GM19025 (cell line): ENCODE measurements at regions not wholly inside any gene's neighbourhood (a gene's known extent, or its start where the extent isn't known, plus 50 kb on each side); places are given as distances from the start of the nearest gene placed in this dataset.

Source experiments
- ATAC-seq: cut with Tn5 transposase; IDR thresholded peaks from one replicate; pipeline ENCODE4 v1.9.1; 2021; ENCODE audit warnings: mild to moderate bottlenecking, low read depth, moderate library complexity; ENCODE audit not compliant: unreplicated experiment

DNA sequence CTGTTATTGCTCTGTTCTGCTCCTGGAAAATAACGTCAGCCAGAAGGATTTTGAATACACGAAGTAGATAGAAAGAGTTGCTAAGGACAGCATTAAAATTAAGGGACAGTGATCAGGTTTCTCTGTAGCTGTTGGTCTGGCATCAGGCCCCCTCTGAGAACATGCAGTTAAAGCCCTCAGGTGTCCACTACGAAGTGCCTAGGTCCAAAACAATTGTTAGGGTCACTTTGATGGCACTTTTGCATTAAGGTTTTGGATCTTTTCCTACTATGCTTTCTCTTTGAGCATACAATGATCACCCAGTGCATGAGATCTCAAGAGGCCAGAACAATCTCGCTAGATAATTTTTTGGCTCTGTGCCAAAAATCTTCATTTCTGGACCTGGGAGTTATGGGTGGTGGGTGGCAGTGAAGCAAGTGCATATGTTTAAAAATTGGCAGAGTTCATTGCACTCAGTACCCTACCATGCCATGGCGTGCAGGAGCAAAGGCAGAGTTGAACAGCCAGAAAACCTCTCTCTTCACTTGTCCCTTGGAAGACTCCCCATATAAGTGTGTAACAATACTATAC lies 797.6 kb downstream of the ROBO2 start:
- no peak for ATAC-seq

- no peak for ATAC-seq
Observed at GRCh38 chr3:77859156-77859555, 819.3 kb downstream of the ROBO2 start.

GRCh38 chr3:77868725-77869124 lies 828.8 kb downstream of the ROBO2 start:
- no peak for ATAC-seq

- ATAC-seq: no peak
Observed at GRCh38 chr3:77869423-77869822, 829.5 kb downstream of the ROBO2 start.

DNA sequence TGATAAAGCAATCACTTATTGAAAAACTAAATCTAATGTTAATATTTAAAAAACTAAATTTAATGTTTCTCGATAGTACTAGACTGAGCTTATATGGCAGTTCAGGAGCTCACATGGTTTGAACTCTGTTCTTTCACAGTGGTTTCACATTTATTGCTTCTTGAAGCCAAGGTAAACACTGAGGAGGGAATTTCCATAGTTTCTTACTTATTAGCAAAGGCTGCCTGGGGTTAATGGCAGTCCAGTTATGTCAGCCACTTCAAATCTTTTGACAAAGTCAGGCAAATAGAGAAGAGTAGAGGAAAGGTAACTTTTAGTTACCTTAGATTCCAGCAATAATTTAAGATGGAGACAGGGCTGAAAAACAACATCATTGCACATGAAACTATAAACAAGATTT lies 831.5 kb downstream of the ROBO2 start:
- ATAC-seq: no peak

DNA sequence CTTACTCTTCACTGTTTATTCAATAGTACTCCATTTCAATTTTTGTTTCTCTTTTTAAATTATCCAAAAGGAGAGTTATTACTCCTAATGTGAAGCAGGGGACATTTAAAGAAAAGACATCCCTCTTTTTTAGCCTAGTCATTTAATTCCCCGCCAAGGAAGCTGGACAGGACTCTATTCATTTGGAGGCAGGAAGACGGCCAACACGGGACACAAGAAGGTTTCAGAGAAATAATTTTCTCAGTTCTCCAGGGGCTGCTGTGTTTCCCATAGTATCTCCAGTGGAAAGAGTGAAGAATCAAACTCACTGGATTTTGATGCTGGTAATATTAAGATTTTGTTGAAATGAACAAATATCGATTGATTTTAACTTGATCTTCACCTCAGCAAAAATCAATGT lies 833.7 kb downstream of the ROBO2 start:
- ATAC-seq: no peak

- no peak for ATAC-seq
Observed at GRCh38 chr3:77885381-77885780, 845.5 kb downstream of the ROBO2 start.

GRCh38 chr3:77887611-77888010 lies 847.7 kb downstream of the ROBO2 start:
- ATAC-seq: no peak

DNA sequence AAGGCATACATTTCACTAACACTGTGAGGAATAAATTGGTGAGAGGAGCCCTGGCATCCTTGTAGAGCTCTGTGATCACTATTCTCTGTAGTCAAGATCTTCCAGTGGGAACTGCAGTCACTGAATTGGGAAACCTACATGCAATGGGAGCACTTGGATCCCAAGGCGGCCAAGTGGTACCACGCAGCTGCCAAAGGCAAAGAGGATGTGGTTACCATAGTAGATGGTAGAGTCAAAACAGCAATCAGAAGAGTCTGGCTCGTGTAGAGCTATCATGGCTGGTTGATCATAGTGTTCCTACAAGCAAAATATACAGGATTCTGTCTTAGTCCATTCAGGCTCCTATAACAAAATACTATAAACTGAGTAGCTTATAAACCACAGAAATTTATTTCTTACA lies 849.7 kb downstream of the ROBO2 start:
- no peak for ATAC-seq

- ATAC-seq: no peak
Observed at GRCh38 chr3:77898621-77899020, 858.7 kb downstream of the ROBO2 start.

- no peak for ATAC-seq
Observed at GRCh38 chr3:77902675-77903074, 862.8 kb downstream of the ROBO2 start.

DNA sequence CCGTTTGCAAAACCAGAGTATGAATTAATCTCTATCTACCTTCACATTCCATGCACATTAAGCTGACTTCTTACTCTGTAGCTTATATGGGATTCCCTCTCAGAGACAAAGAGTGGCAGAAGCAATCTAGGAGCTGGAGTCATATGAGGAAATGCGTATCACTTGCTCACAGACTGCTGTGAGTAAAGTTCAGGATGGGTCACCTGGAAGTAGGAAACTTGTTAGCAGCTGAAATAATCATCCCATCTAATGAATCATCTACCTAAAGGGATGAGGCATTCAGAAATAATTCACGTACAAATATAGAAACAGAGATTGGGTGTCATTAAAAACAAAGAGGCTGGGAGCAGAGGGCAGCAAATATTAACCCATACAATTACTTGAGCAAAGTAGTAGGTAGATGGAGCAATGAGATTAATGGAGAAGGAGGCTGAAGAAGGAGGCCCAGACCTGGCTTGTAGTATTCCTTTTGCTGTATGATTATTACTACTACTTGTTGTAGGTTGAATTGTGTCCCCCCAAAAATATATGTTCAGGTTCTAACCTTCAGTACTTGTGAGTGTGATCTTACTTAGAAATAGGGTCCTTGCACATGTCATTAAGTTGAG lies 866.3 kb downstream of the ROBO2 start:
- ATAC-seq: no peak

- ATAC-seq: no peak
Observed at GRCh38 chr3:77913524-77914174, 873.8 kb downstream of the ROBO2 start.

DNA sequence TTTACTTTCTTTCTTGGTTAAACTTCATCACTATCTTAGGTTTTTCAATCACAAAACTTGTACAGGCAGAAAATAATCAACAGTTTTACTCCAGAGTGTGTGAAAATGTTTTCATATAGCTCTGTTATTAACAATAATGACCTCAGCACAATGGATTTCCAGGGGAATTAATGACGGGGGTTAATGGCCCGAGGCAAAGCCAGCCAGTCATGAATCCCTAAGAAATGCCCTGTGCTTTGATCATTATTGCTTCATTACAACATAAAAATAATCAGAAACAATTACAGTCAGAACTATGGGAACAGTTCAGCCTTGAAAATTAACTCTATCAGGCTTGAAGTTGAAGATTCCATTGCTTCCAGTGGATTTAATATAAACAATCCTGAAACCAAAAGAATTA lies 875.4 kb downstream of the ROBO2 start:
- no peak for ATAC-seq

DNA sequence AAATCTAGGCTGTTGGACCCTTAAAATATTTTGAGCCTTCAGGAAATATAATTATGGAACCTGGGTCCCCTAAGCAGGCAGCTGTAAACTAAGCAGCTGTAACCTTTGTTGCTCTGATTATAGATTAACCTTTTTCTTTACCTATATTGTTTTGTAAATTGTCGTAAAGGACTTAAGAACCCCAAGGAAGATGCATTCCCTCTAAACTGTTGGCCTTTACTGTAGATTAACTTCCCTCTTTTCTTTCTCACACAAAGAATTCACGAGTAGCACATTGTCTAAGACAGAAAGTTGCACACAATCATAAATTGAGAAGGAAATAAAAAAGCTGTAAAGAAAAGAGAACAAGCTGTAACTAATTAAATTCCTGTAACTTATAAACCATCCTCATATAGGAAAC lies 877.3 kb downstream of the ROBO2 start:
- ATAC-seq: no peak

- ATAC-seq: no peak
Observed at GRCh38 chr3:77919244-77919643, 879.3 kb downstream of the ROBO2 start.

GRCh38 chr3:77931255-77932009 lies 891.5 kb downstream of the ROBO2 start:
- no peak for ATAC-seq

- ATAC-seq: no peak
Observed at GRCh38 chr3:77932926-77933325, 893.0 kb downstream of the ROBO2 start.

GRCh38 chr3:77933926-77934325 lies 894.0 kb downstream of the ROBO2 start:
- ATAC-seq: no peak

DNA sequence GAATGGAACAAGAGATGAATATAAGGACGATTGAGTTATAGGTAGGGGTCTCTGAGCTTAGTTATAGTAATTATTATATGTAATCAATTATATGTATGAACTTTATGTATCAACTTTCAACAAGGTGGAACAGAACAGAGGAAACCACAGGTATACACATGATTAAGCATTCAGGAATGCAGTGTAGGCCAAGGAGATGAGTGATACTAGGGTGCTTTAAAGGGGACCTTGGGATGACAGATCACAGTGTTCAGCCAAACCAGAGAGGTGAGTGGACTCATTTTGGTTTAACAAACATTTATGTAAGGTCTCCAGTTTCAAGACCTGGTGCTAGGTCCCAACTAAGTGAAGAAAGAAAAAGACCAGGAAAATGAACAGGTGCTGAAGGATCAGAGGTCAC lies 895.5 kb downstream of the ROBO2 start:
- no peak for ATAC-seq

GRCh38 chr3:77939726-77940125 lies 899.8 kb downstream of the ROBO2 start:
- ATAC-seq: no peak

- no peak for ATAC-seq
Observed at GRCh38 chr3:77943598-77943997, 903.7 kb downstream of the ROBO2 start.
